ENCODE measurements at regions not wholly inside any gene's neighbourhood (a gene's known extent, or its start where the extent isn't known, plus 50 kb on each side); places are given as distances from the start of the nearest gene placed in this dataset.
"Not testable (repeated sequence)": the region's sequence is repeated elsewhere in the genome, so short reads cannot be mapped to it uniquely, and the experiment has no call there.

- DNase-seq, result no peak
These were observed 235.7 kb downstream of the RPIA start for GRCh38 chr2:88927128-88927527.

- DNase-seq, result no peak
These were observed 239.2 kb downstream of the RPIA start for GRCh38 chr2:88930659-88931058.

GRCh38 chr2:88932686-88933085 lies 241.2 kb downstream of the RPIA start:
- DNase-seq, result no peak

GRCh38 chr2:88933091-88933490 lies 241.6 kb downstream of the RPIA start:
- no peak for DNase-seq

- DNase-seq, result no peak
These were observed 242.5 kb downstream of the RPIA start for GRCh38 chr2:88933980-88934379.

GRCh38 chr2:88941178-88941577 lies 249.7 kb downstream of the RPIA start:
- DNase-seq, result not testable (repeated sequence)

GRCh38 chr2:88942798-88943197 lies 251.3 kb downstream of the RPIA start:
- no peak for DNase-seq

- no peak for DNase-seq
These were observed 257.9 kb downstream of the RPIA start for GRCh38 chr2:88949336-88949735.

- no peak for DNase-seq
These were observed 258.5 kb downstream of the RPIA start for GRCh38 chr2:88950010-88950409.

GRCh38 chr2:88955607-88956006 lies 264.1 kb downstream of the RPIA start:
- no peak for DNase-seq

- no peak for DNase-seq
These were observed 268.2 kb downstream of the RPIA start for GRCh38 chr2:88959480-88960204.

- not testable (repeated sequence) for DNase-seq
These were observed 269.9 kb downstream of the RPIA start for GRCh38 chr2:88961323-88961722.

GRCh38 chr2:88967844-88968243 lies 276.4 kb downstream of the RPIA start:
- DNase-seq, result no peak

GRCh38 chr2:88978011-88978410 lies 286.5 kb downstream of the RPIA start:
- not testable (repeated sequence) for DNase-seq

GRCh38 chr2:88978446-88978845 lies 287.0 kb downstream of the RPIA start:
- not testable (repeated sequence) for DNase-seq

- DNase-seq, result not testable (repeated sequence)
These were observed 292.6 kb downstream of the RPIA start for GRCh38 chr2:88984079-88984478.

- DNase-seq, result not testable (repeated sequence)
These were observed 295.4 kb downstream of the RPIA start for GRCh38 chr2:88986721-88987330.

- not testable (repeated sequence) for DNase-seq
These were observed 297.1 kb downstream of the RPIA start for GRCh38 chr2:88988617-88989016.

GRCh38 chr2:88992819-88993218 lies 301.3 kb downstream of the RPIA start:
- DNase-seq, result not testable (repeated sequence)

- not testable (repeated sequence) for DNase-seq
These were observed 303.4 kb downstream of the RPIA start for GRCh38 chr2:88994856-88995255.

- not testable (repeated sequence) for DNase-seq
These were observed 305.1 kb downstream of the RPIA start for GRCh38 chr2:88996588-88996987.

- no peak for DNase-seq
These were observed 307.9 kb downstream of the RPIA start for GRCh38 chr2:88999365-88999764.

- DNase-seq, result no peak
These were observed 308.8 kb downstream of the RPIA start for GRCh38 chr2:89000235-89000634.

- not testable (repeated sequence) for DNase-seq
These were observed 312.8 kb downstream of the RPIA start for GRCh38 chr2:89004238-89004637.

- not testable (repeated sequence) for DNase-seq
These were observed 329.1 kb downstream of the RPIA start for GRCh38 chr2:89020566-89020965.
